Loucy (cell line): ENCODE measurements at regions not wholly inside any gene's neighbourhood (a gene's known extent, or its start where the extent isn't known, plus 50 kb on each side); places are given as distances from the start of the nearest gene placed in this dataset.

ENCODE experiments used
- H2AFZ ChIP-seq: fragments of 200-600 bp; sonication (generic); 2 replicates; pipeline ENCODE4 v1.6.0; 2016; ENCODE audit warnings: antibody characterized with exemption, mild to moderate bottlenecking, low read length, moderate library complexity
- H3F3A ChIP-seq: fragments of 200-600 bp; 2 replicates; pipeline ENCODE4 v1.6.0; 2016; ENCODE audit warnings: antibody characterized with exemption, low read depth, mild to moderate bottlenecking
- H3K27me3 ChIP-seq: fragments of 200-600 bp; sonication (generic); 2 replicates; pipeline ENCODE4 v1.6.1; 2014; ENCODE audit warnings: low read length, mild to moderate bottlenecking; ENCODE audit not compliant: insufficient read depth, poor library complexity, severe bottlenecking
- H3K36me3 ChIP-seq: fragments of 200-600 bp; sonication (generic); 2 replicates; pipeline ENCODE4 v1.6.1; 2016; ENCODE audit warnings: low read length; ENCODE audit not compliant: insufficient read depth
- H3K4me1 ChIP-seq: fragments of 200-600 bp; sonication (generic); 2 replicates; pipeline ENCODE4 v1.5.1; 2014; ENCODE audit warnings: low read length, mild to moderate bottlenecking; ENCODE audit not compliant: insufficient read depth, poor library complexity, severe bottlenecking
- H3K4me2 ChIP-seq: fragments of 200-600 bp; sonication (generic); 2 replicates; pipeline ENCODE4 v1.6.0; 2014; ENCODE audit warnings: antibody characterized with exemption, low read length, low read depth, mild to moderate bottlenecking; ENCODE audit not compliant: poor library complexity, severe bottlenecking
- H3K4me3 ChIP-seq: fragments of 200-600 bp; sonication (generic); 2 replicates; pipeline ENCODE4 v1.5.1; 2014; ENCODE audit warnings: low read length, mild to moderate bottlenecking, mixed read lengths; ENCODE audit not compliant: poor library complexity, severe bottlenecking
- H3K79me2 ChIP-seq: fragments of 200-600 bp; sonication (generic); 2 replicates; pipeline ENCODE4 v1.6.1; 2014; ENCODE audit warnings: low read length; ENCODE audit not compliant: insufficient read depth
- H3K9ac ChIP-seq: fragments of 200-600 bp; sonication (generic); 2 replicates; pipeline ENCODE4 v1.6.0; 2014; ENCODE audit warnings: mild to moderate bottlenecking, low read depth, low read length, moderate library complexity; ENCODE audit not compliant: poor library complexity, severe bottlenecking
- H3K9me2 ChIP-seq: fragments of 200-600 bp; sonication (generic); replicated peaks from 2 replicates; pipeline ENCODE4 v1.6.1; 2016; ENCODE audit warnings: low read depth, low read length, mixed read lengths
- H3K9me3 ChIP-seq: fragments of 200-600 bp; sonication (generic); 2 replicates; pipeline ENCODE4 v1.6.1; 2014; ENCODE audit warnings: mild to moderate bottlenecking, antibody characterized with exemption, low read length, low read depth; ENCODE audit not compliant: insufficient read depth
- H4K20me1 ChIP-seq: fragments of 200-600 bp; sonication (generic); 2 replicates; pipeline ENCODE4 v1.6.0; 2014; ENCODE audit warnings: antibody characterized with exemption, low read length, mild to moderate bottlenecking; ENCODE audit not compliant: insufficient read depth, poor library complexity, severe bottlenecking
- EZH2phosphoT487 ChIP-seq: fragments of 200-600 bp; IDR thresholded peaks from 2 replicates; pipeline ENCODE4 v1.6.1; 2018; ENCODE audit warnings: antibody characterized with exemption, mild to moderate bottlenecking, moderate library complexity, borderline replicate concordance
- TF ChIP-seq, protein P1 (sequence below): fragments of 200-600 bp; sonication (generic); conservative IDR thresholded peaks from 2 replicates; pipeline ENCODE4 v1.5.1; 2014; ENCODE audit warnings: mild to moderate bottlenecking, antibody characterized with exemption, low read length

DNA sequence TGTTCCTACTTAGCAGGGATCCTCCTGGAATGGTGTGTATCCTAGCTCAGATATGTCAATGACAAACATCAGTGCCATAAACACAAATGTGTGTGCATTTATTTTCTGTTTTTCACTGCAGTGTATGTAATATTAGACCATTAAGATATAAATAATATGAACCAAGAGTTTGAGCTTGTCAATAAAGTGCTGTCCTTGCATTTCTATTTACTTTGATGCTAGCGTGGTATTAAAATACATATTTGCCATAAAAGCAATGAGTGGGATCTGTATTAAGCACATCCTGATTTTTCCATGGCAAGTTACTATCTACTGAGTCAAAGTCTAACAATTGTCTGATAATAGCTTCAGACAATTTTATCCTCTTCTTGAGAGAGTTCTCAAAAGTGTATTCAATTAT lies 157.6 kb downstream of the DIRAS2 start:
- no peaks in the 10 kb centered on the region for H3K9me2 ChIP-seq
- H3K9me3 ChIP-seq: no peaks in the 10 kb centered on the region
- no peaks in the 10 kb centered on the region for H3K4me1 ChIP-seq
- no peak overlapping the region for H3K4me3 ChIP-seq
- no peaks in the 10 kb centered on the region for H3F3A ChIP-seq
- no peaks in the 10 kb centered on the region for H4K20me1 ChIP-seq
- H3K79me2 ChIP-seq: no peaks in the 10 kb centered on the region
- TF ChIP-seq EZH2phosphoT487: no peak
- TF ChIP-seq, protein P1, sequence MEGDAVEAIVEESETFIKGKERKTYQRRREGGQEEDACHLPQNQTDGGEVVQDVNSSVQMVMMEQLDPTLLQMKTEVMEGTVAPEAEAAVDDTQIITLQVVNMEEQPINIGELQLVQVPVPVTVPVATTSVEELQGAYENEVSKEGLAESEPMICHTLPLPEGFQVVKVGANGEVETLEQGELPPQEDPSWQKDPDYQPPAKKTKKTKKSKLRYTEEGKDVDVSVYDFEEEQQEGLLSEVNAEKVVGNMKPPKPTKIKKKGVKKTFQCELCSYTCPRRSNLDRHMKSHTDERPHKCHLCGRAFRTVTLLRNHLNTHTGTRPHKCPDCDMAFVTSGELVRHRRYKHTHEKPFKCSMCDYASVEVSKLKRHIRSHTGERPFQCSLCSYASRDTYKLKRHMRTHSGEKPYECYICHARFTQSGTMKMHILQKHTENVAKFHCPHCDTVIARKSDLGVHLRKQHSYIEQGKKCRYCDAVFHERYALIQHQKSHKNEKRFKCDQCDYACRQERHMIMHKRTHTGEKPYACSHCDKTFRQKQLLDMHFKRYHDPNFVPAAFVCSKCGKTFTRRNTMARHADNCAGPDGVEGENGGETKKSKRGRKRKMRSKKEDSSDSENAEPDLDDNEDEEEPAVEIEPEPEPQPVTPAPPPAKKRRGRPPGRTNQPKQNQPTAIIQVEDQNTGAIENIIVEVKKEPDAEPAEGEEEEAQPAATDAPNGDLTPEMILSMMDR: no peak
- H3K36me3 ChIP-seq: no peaks in the 10 kb centered on the region
- H3K4me2 ChIP-seq: no peak overlapping the region
- H3K9ac ChIP-seq: no peak overlapping the region
- H3K27me3 ChIP-seq: no peaks in the 10 kb centered on the region
- H2AFZ ChIP-seq: no peak overlapping the region

DNA sequence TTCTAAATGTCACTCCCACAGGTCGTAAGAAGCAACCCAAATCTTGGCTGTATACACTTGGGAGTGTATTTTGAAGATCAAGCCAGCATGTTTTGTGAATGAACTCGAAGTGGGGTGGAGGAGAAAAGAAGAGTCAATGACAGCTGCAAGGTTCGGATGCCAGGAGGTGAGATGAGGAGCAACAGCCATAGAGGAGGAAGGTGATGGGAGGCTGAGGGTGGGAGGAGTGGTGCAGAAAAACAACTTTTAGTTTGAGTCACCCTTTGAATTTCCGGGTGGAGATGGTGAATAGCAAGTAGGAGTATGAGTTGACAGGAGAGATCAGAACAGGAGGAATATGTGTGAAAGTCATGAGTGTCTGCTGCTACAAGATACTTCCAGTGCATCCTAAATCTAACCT lies 153.6 kb downstream of the DIRAS2 start:
- no peaks in the 10 kb centered on the region for H3K36me3 ChIP-seq
- H3K4me3 ChIP-seq: no peak overlapping the region
- no peaks in the 10 kb centered on the region for H3K27me3 ChIP-seq
- H3K79me2 ChIP-seq: no peaks in the 10 kb centered on the region
- H3K9ac ChIP-seq: no peak overlapping the region
- H3K4me1 ChIP-seq: no peaks in the 10 kb centered on the region
- no peaks in the 10 kb centered on the region for H4K20me1 ChIP-seq
- no peaks in the 10 kb centered on the region for H3K9me3 ChIP-seq
- TF ChIP-seq EZH2phosphoT487: no peak
- TF ChIP-seq, protein P1: no peak
- H3K4me2 ChIP-seq: no peak overlapping the region
- no peaks in the 10 kb centered on the region for H3K9me2 ChIP-seq
- no peaks in the 10 kb centered on the region for H3F3A ChIP-seq
- H2AFZ ChIP-seq: no peak overlapping the region

DNA sequence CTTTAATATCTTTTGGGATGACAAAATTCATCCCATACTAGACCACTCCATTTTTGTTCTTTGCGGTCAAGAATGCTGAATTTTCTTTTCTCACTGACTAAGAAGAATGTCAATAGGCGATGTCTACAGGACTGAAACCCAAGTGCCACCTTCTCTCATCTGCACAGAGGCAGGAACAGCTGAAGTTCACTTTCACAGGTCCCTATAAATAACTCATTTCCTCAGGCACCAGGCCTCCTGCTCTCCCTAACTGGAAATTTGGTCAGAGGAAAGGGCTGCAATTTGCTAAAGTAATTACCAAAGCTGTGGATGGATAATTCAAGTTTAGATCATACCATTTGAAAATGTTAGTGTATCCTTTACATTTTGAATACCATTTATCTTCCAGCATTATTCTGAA lies 142.9 kb downstream of the DIRAS2 start:
- TF ChIP-seq, protein P1: no peak
- TF ChIP-seq EZH2phosphoT487: no peak
- H3K4me1 ChIP-seq: no peaks in the 10 kb centered on the region
- no peak overlapping the region for H3K4me2 ChIP-seq
- H4K20me1 ChIP-seq: no peaks in the 10 kb centered on the region
- H3F3A ChIP-seq: no peaks in the 10 kb centered on the region
- no peaks in the 10 kb centered on the region for H3K79me2 ChIP-seq
- H3K4me3 ChIP-seq: no peak overlapping the region
- no peaks in the 10 kb centered on the region for H3K27me3 ChIP-seq
- no peak overlapping the region for H2AFZ ChIP-seq
- no peaks in the 10 kb centered on the region for H3K36me3 ChIP-seq
- H3K9ac ChIP-seq: no peak overlapping the region
- H3K9me2 ChIP-seq: no peaks in the 10 kb centered on the region
- no peaks in the 10 kb centered on the region for H3K9me3 ChIP-seq
